ENCODE measurements at regions not wholly inside any gene's neighbourhood (a gene's known extent, or its start where the extent isn't known, plus 50 kb on each side); places are given as distances from the start of the nearest gene placed in this dataset.

DNA sequence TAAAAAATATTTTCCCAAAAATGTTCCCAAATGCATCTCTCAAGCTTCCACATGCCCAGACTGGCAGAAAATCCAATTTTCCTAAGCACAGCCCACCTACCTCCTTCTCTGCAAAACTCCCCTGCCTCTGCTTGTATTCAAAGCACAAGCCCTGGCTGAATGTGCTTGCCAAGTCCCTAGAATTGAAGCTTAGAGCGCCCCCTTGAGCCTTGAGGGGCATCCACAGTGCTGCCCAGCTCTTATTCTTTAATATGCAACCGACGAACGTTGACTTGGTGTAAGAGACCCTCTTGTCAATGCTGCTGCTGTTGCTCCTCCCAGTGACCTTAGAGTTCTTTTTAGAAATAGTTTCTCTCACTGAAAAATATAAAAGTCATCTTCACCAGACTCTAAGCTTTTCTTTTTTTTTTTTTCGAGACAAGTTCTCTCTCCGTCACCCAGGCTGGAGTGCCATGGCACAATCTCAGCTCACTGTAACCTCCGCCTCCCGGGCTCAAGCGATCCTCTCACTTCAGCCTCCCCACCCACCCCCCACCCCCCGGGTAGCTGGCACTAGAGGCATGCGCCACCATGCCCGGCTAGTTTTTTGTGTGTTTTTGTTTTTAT is 63.5 kb upstream of the CAPRIN1 start:
- in situ Hi-C loops (cut with MboI) = no loop called here
- WGBS (ENCODE audit: insufficient coverage, insufficient replicate concordance, low lambda C conversion rate, missing lambda C conversion rate) = 27% methylated on average over 7 of the region's 12 CpGs

More for the DNA sequence above, 63.5 kb upstream of the CAPRIN1 start:
- H2AFZ ChIP-seq (ENCODE audit: control insufficient read depth, low read depth, low read length) = no peak overlapping the region
- ChIA-PET POLR2A (interaction anchor here (0.6 kb wide), 2 partner anchors 199 to 1298 kb away, joined by 3 read pairs; no protein-coding TSS in a partner anchor), SMC1A (ENCODE audit: uncharacterized antibody, unreplicated experiment) (interaction anchor here (0.6 to 2.3 kb wide), 26 partner anchors 9 to 777 kb away, joined by 3 to 20 read pairs (median 3); no protein-coding TSS in a partner anchor), RAD21 (ENCODE audit: unreplicated experiment) (interaction anchor here (0.7 to 3.2 kb wide), 16 partner anchors 10 to 394 kb away, joined by 3 to 29 read pairs (median 3); no protein-coding TSS in a partner anchor), CTCF (interaction anchor here (0.6 to 3.6 kb wide), 45 partner anchors 9 to 1929 kb away, joined by 3 to 70 read pairs (median 5); partner anchors contain the start of gene ABTB2)
- H3K79me2 ChIP-seq (ENCODE audit: control insufficient read depth, insufficient read depth, low read length) = no peaks in the 10 kb centered on the region
- DNase-seq (ENCODE audit: low read depth, low spot score) (no peak), FAIRE-seq (peak; percentile 69), ATAC-seq (peak; percentile 96)
- H3K4me3 ChIP-seq = no peak overlapping the region
- no peaks in the 10 kb centered on the region for H3K4me1 ChIP-seq (ENCODE audit: control insufficient read depth, insufficient read depth, low read length)
- H3K36me3 ChIP-seq (ENCODE audit: control insufficient read depth in 2 of 2, insufficient read depth in 2 of 2, low read length in 1 of 2) = no peaks in the 10 kb centered on the region
- no peaks in the 10 kb centered on the region; the same call in 2 of the 3 replicates for H3K9me3 ChIP-seq (replicated peaks; ENCODE audit: control insufficient read depth, insufficient read depth, low read length)
- H3K4me2 ChIP-seq (ENCODE audit: control insufficient read depth, insufficient read depth) = no peak overlapping the region
- peak; percentile 85 for TF ChIP-seq RAD21 (IDR thresholded peaks at IDR 0.05; ENCODE audit: insufficient read depth, low read depth, low read length)
- peak; percentile 74 to 77 (median 76) for TF ChIP-seq CTCF (IDR thresholded peaks at IDR 0.05 in 2 of 3, conservative IDR thresholded peaks at IDR 0.05 in 1 of 3; ENCODE audit: control insufficient read depth in 2 of 3, extremely low read depth in 1 of 3, insufficient read depth in 1 of 3, low read depth in 3 of 3, low read length in 3 of 3)
- no peak for TF ChIP-seq TCF7 (IDR thresholded peaks at IDR 0.05; ENCODE audit: borderline replicate concordance)
- peak; percentile 74; the same call in 1 of the 2 replicates for TF ChIP-seq SMC3 (IDR thresholded peaks at IDR 0.05; ENCODE audit: borderline replicate concordance, low read length)
- TF ChIP-seq RBBP5 (conservative IDR thresholded peaks at IDR 0.05) = no peak
- H4K20me1 ChIP-seq (ENCODE audit: control insufficient read depth, insufficient read depth) = no peaks in the 10 kb centered on the region
- no peak overlapping the region for H3K9ac ChIP-seq (ENCODE audit: control insufficient read depth, insufficient read depth, low read length)
- H3K27me3 ChIP-seq (replicated peaks in 1 of 2; ENCODE audit: control insufficient read depth in 2 of 2, insufficient read depth in 2 of 2, low read length in 1 of 2) = no peaks in the 10 kb centered on the region
- intact Hi-C loops (cut with micrococcal nuclease; ENCODE audit: unreplicated experiment) = loop anchor here (1.0 kb wide), 1 partner anchor 130 kb away; no protein-coding TSS in a partner anchor
- BruUV-seq (replicated peaks) = no TSS peak
- no peak overlapping the region for H3K27ac ChIP-seq (ENCODE audit: control insufficient read depth, insufficient read depth)
